NCI-H748 (cell line): ENCODE measurements at regions not wholly inside any gene's neighbourhood (a gene's known extent, or its start where the extent isn't known, plus 50 kb on each side); places are given as distances from the start of the nearest gene placed in this dataset.

Experiments used
- DNase-seq: peaks from one replicate; lab custom pipeline; 2025; ENCODE audit not compliant: unreplicated experiment; lab: John Stamatoyannopoulos, UW

- no peak for DNase-seq
These were observed 50.1 kb upstream of the STT3B start for GRCh38 chr3:31482493-31483200.
